ENCODE measurements at regions not wholly inside any gene's neighbourhood (a gene's known extent, or its start where the extent isn't known, plus 50 kb on each side); places are given as distances from the start of the nearest gene placed in this dataset.

- no peak for DNase-seq
Measured at GRCh38 chrY:21175505-21175904, 335.6 kb upstream of the RBMY1B start.

- DNase-seq = no peak
Measured at GRCh38 chrY:21177306-21177800, 333.8 kb upstream of the RBMY1B start.

- DNase-seq = no peak
Measured at GRCh38 chrY:21178281-21178680, 332.9 kb upstream of the RBMY1B start.

- DNase-seq = peak in 3 of 6 experiments; percentile 47 to 65 (median 53)
Measured at GRCh38 chrY:21180921-21181320, 330.2 kb upstream of the RBMY1B start.

- no peak for DNase-seq
Measured at GRCh38 chrY:21184271-21184670, 326.9 kb upstream of the RBMY1B start.

GRCh38 chrY:21185419-21186105 lies 325.6 kb upstream of the RBMY1B start:
- no peak for DNase-seq

- no peak for DNase-seq
Measured at GRCh38 chrY:21192694-21193093, 318.4 kb upstream of the RBMY1B start.

GRCh38 chrY:21200246-21200645 lies 310.9 kb upstream of the RBMY1B start:
- DNase-seq = no peak

GRCh38 chrY:21227849-21228248 lies 283.3 kb upstream of the RBMY1B start:
- DNase-seq = no peak

- DNase-seq = peak in 3 of 6 experiments; percentile 17 to 77 (median 25)
Measured at GRCh38 chrY:21240221-21240620, 270.9 kb upstream of the RBMY1B start.

GRCh38 chrY:21240662-21241310 lies 270.4 kb upstream of the RBMY1B start:
- DNase-seq = peak in 1 of 6 experiments; percentile 69

- no peak for DNase-seq
Measured at GRCh38 chrY:21242793-21243192, 268.3 kb upstream of the RBMY1B start.

- no peak for DNase-seq
Measured at GRCh38 chrY:21246780-21247179, 264.4 kb upstream of the RBMY1B start.

- DNase-seq = no peak
Measured at GRCh38 chrY:21248591-21248990, 262.5 kb upstream of the RBMY1B start.

- no peak for DNase-seq
Measured at GRCh38 chrY:21253455-21254248, 257.5 kb upstream of the RBMY1B start.

GRCh38 chrY:21254476-21254875 lies 256.7 kb upstream of the RBMY1B start:
- DNase-seq = no peak

GRCh38 chrY:21256820-21257219 lies 254.3 kb upstream of the RBMY1B start:
- DNase-seq = no peak

GRCh38 chrY:21259707-21260106 lies 251.4 kb upstream of the RBMY1B start:
- DNase-seq = no peak

- DNase-seq = peak in 2 of 6 experiments; percentile 2 to 8
Measured at GRCh38 chrY:21260325-21260724, 250.8 kb upstream of the RBMY1B start.

GRCh38 chrY:21261158-21261557 lies 250.0 kb upstream of the RBMY1B start:
- peak in 1 of 6 experiments; percentile 5 for DNase-seq

GRCh38 chrY:21266751-21267150 lies 244.4 kb upstream of the RBMY1B start:
- DNase-seq = no peak

- no peak for DNase-seq
Measured at GRCh38 chrY:21267164-21267563, 244.0 kb upstream of the RBMY1B start.

- DNase-seq = no peak
Measured at GRCh38 chrY:21287769-21288168, 223.4 kb upstream of the RBMY1B start.

GRCh38 chrY:21288908-21289307 lies 222.2 kb upstream of the RBMY1B start:
- DNase-seq = no peak

Measured in stimulated activated naive CD4-positive, alpha-beta T cell (primary cell).